ENCODE measurements at regions not wholly inside any gene's neighbourhood (a gene's known extent, or its start where the extent isn't known, plus 50 kb on each side); places are given as distances from the start of the nearest gene placed in this dataset.

- no peak for DNase-seq (ENCODE audit: low read depth, low spot score)
- Histone ChIP-seq H3K4me3 (ENCODE audit: insufficient read length, low read depth) (no peak overlapping the region), H3K9me3 (ENCODE audit: insufficient read depth, low read length) (no peaks in the 10 kb centered on the region), H3K4me1 (ENCODE audit: insufficient read depth, insufficient read length) (no peaks in the 10 kb centered on the region), H3K27me3 (ENCODE audit: insufficient read depth, insufficient read length) (no peaks in the 10 kb centered on the region), H3K36me3 (ENCODE audit: insufficient read depth, insufficient read length, low read length) (no peaks in the 10 kb centered on the region), H3K9ac (ENCODE audit: insufficient read length, low read depth) (no peak overlapping the region)
- TF ChIP-seq SUZ12 (IDR thresholded peaks at IDR 0.05; ENCODE audit: extremely low read depth, insufficient read depth, insufficient read length) (no peak), ZNF274 (IDR thresholded peaks at IDR 0.05; ENCODE audit: low read depth, low read length) (no peak), YY1 (IDR thresholded peaks at IDR 0.05; ENCODE audit: insufficient read depth, insufficient read length) (no peak)
Measured at GRCh38 chr2:173419506-173419905, 64.8 kb downstream of the CDCA7 start.

DNA sequence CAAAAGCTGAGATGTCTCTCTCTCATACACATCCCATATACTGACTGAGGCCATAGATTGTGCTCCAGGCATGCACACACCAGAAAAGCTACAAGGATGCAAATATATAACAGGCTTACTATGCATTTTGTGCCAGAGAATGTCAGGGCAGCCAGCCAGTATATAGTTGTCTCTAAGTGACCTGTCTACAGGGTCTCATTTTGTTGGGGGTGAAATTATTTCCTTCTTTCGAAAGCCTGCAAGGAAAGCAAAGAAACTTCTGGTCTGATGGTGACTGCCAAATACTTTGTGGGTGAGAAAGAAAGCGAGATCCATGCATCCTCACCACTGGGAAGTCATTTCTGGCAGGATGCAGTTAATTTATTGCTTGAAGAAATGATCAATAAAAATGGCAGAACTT lies 70.2 kb downstream of the CDCA7 start:
- Histone ChIP-seq H3K27me3 (ENCODE audit: insufficient read depth, insufficient read length) (no peaks in the 10 kb centered on the region), H3K4me3 (ENCODE audit: insufficient read length, low read depth) (no peak overlapping the region), H3K9ac (ENCODE audit: insufficient read length, low read depth) (no peak overlapping the region), H3K9me3 (ENCODE audit: insufficient read depth, low read length) (0 out of 2 replicates have a peak, but pooled peaks cover 4% of the 10 kb centered on the region), H3K36me3 (ENCODE audit: insufficient read depth, insufficient read length, low read length) (no peaks in the 10 kb centered on the region), H3K4me1 (ENCODE audit: insufficient read depth, insufficient read length) (no peaks in the 10 kb centered on the region)
- no peak for DNase-seq (ENCODE audit: low read depth, low spot score)
- TF ChIP-seq YY1 (IDR thresholded peaks at IDR 0.05; ENCODE audit: insufficient read depth, insufficient read length) (no peak), SUZ12 (IDR thresholded peaks at IDR 0.05; ENCODE audit: extremely low read depth, insufficient read depth, insufficient read length) (no peak), ZNF274 (IDR thresholded peaks at IDR 0.05; ENCODE audit: low read depth, low read length) (no peak)

DNA sequence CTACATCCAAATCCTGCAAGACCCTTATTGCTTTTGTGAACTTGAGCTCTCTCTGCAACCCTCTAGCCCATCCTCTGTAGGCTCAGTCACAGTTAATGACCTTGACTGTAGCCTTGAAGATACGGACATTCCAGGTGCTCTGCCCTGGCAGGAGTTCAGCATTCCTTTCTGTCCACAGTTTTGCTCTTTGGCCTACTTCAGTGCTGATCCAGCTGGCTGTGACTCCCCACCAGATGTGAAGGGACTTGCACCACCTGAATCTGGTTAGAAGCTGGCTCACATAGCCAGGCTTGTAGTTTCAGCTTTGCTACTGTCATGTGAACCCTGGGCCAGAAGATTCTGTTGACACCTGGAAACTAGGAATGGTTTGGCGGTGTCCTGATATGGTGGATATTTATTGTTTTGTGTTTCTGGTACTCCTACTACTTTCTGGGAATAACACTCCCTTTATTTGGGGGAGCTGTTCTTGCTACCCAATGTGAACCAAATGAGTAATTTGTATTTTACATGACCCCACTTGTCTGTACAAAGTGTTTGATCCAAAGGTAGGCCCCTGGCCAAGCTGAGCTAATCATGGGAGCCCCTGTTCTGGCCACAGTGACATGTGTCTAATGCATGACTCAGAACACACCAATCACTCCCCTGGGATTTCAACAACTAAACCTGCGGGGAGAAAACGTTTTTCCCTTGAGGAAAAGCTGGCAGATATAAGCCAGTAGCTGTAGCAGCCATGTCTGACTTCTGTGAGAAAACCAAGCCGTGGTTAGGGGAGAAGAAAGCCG lies 73.4 kb downstream of the CDCA7 start:
- H3K36me3 ChIP-seq (ENCODE audit: insufficient read depth, insufficient read length, low read length), result no peaks in the 10 kb centered on the region
- H3K4me3 ChIP-seq (ENCODE audit: insufficient read length, low read depth), result no peak overlapping the region
- no peaks in the 10 kb centered on the region for H3K27me3 ChIP-seq (ENCODE audit: insufficient read depth, insufficient read length)
- 0 out of 2 replicates have a peak, but pooled peaks cover 4% of the 10 kb centered on the region for H3K9me3 ChIP-seq (ENCODE audit: insufficient read depth, low read length)
- H3K4me1 ChIP-seq (ENCODE audit: insufficient read depth, insufficient read length), result no peaks in the 10 kb centered on the region
- TF ChIP-seq YY1 (IDR thresholded peaks at IDR 0.05; ENCODE audit: insufficient read depth, insufficient read length) (no peak), ZNF274 (IDR thresholded peaks at IDR 0.05; ENCODE audit: low read depth, low read length) (no peak), SUZ12 (IDR thresholded peaks at IDR 0.05; ENCODE audit: extremely low read depth, insufficient read depth, insufficient read length) (no peak)
- DNase-seq (ENCODE audit: low read depth, low spot score), result no peak
- no peak overlapping the region for H3K9ac ChIP-seq (ENCODE audit: insufficient read length, low read depth)

- TF ChIP-seq ZNF274 (IDR thresholded peaks at IDR 0.05; ENCODE audit: low read depth, low read length) (no peak), SUZ12 (IDR thresholded peaks at IDR 0.05; ENCODE audit: extremely low read depth, insufficient read depth, insufficient read length) (no peak), YY1 (IDR thresholded peaks at IDR 0.05; ENCODE audit: insufficient read depth, insufficient read length) (no peak)
- H3K4me1 ChIP-seq (ENCODE audit: insufficient read depth, insufficient read length), result no peaks in the 10 kb centered on the region
- H3K36me3 ChIP-seq (ENCODE audit: insufficient read depth, insufficient read length, low read length), result no peaks in the 10 kb centered on the region
- no peak overlapping the region for H3K4me3 ChIP-seq (ENCODE audit: insufficient read length, low read depth)
- H3K27me3 ChIP-seq (ENCODE audit: insufficient read depth, insufficient read length), result no peaks in the 10 kb centered on the region
- 0 out of 2 replicates have a peak, but pooled peaks cover 4% of the 10 kb centered on the region for H3K9me3 ChIP-seq (ENCODE audit: insufficient read depth, low read length)
- DNase-seq (ENCODE audit: low read depth, low spot score), result no peak
- no peak overlapping the region for H3K9ac ChIP-seq (ENCODE audit: insufficient read length, low read depth)
Measured at GRCh38 chr2:173431191-173431590, 76.5 kb downstream of the CDCA7 start.

- H3K4me3 ChIP-seq (ENCODE audit: insufficient read length, low read depth), result no peak overlapping the region
- no peak overlapping the region for H3K9ac ChIP-seq (ENCODE audit: insufficient read length, low read depth)
- H3K36me3 ChIP-seq (ENCODE audit: insufficient read depth, insufficient read length, low read length), result no peaks in the 10 kb centered on the region
- H3K27me3 ChIP-seq (ENCODE audit: insufficient read depth, insufficient read length), result no peaks in the 10 kb centered on the region
- no peaks in the 10 kb centered on the region for H3K4me1 ChIP-seq (ENCODE audit: insufficient read depth, insufficient read length)
- H3K9me3 ChIP-seq (ENCODE audit: insufficient read depth, low read length), result no peaks in the 10 kb centered on the region
- no peak for DNase-seq (ENCODE audit: low read depth, low spot score)
- no peak for TF ChIP-seq YY1 (IDR thresholded peaks at IDR 0.05; ENCODE audit: insufficient read depth, insufficient read length)
- TF ChIP-seq ZNF274 (IDR thresholded peaks at IDR 0.05; ENCODE audit: low read depth, low read length), result no peak
- TF ChIP-seq SUZ12 (IDR thresholded peaks at IDR 0.05; ENCODE audit: extremely low read depth, insufficient read depth, insufficient read length), result no peak
Measured at GRCh38 chr2:173432049-173432754, 77.5 kb downstream of the CDCA7 start.

- H3K4me1 ChIP-seq (ENCODE audit: insufficient read depth, insufficient read length), result no peaks in the 10 kb centered on the region
- H3K9me3 ChIP-seq (ENCODE audit: insufficient read depth, low read length), result no peaks in the 10 kb centered on the region
- no peaks in the 10 kb centered on the region for H3K27me3 ChIP-seq (ENCODE audit: insufficient read depth, insufficient read length)
- no peak for DNase-seq (ENCODE audit: low read depth, low spot score)
- H3K4me3 ChIP-seq (ENCODE audit: insufficient read length, low read depth), result no peak overlapping the region
- no peaks in the 10 kb centered on the region for H3K36me3 ChIP-seq (ENCODE audit: insufficient read depth, insufficient read length, low read length)
- no peak overlapping the region for H3K9ac ChIP-seq (ENCODE audit: insufficient read length, low read depth)
- no peak for TF ChIP-seq YY1 (IDR thresholded peaks at IDR 0.05; ENCODE audit: insufficient read depth, insufficient read length)
- no peak for TF ChIP-seq ZNF274 (IDR thresholded peaks at IDR 0.05; ENCODE audit: low read depth, low read length)
- TF ChIP-seq SUZ12 (IDR thresholded peaks at IDR 0.05; ENCODE audit: extremely low read depth, insufficient read depth, insufficient read length), result no peak
Measured at GRCh38 chr2:173434762-173435569, 80.3 kb downstream of the CDCA7 start.
